GM06990 (cell line): ENCODE measurements at regions not wholly inside any gene's neighbourhood (a gene's known extent, or its start where the extent isn't known, plus 50 kb on each side); places are given as distances from the start of the nearest gene placed in this dataset.
A peak's percentile ranks its signal among the peaks of the same experiment; 100 is the strongest.

ENCODE experiments used
- DNase-seq: peaks from one replicate; pipeline ENCODE4 v3.0.0-alpha.2; 2011; ENCODE audit not compliant: insufficient read length; ENCODE audit errors: extremely low read depth
- H3K27me3 ChIP-seq: replicated peaks from 2 replicates; pipeline ENCODE4 v1.6.0; 2011; ENCODE audit warnings: low read length; ENCODE audit not compliant: control insufficient read depth, insufficient read depth
- H3K36me3 ChIP-seq: 2 replicates; pipeline ENCODE4 v1.5.1; 2011; ENCODE audit warnings: low read length; ENCODE audit not compliant: control insufficient read depth, insufficient read depth
- H3K4me3 ChIP-seq: replicated peaks from 2 replicates; pipeline ENCODE4 v1.5.1; 2011; ENCODE audit warnings: low read depth, mild to moderate bottlenecking, control low read depth, low read length
- CTCF ChIP-seq: IDR thresholded peaks from 2 replicates; pipeline ENCODE4 v1.5.1; 2011; ENCODE audit warnings: low read length, control low read depth, mild to moderate bottlenecking, inconsistent platforms; ENCODE audit not compliant: insufficient read depth, poor library complexity, severe bottlenecking

- H3K4me3 ChIP-seq, result no peak overlapping the region
- peak; percentile 7 for DNase-seq
- H3K27me3 ChIP-seq, result no peaks in the 10 kb centered on the region; the same call in 1 of the 2 replicates
- TF ChIP-seq CTCF, result no peak
- no peaks in the 10 kb centered on the region for H3K36me3 ChIP-seq
These were observed 119.6 kb upstream of the NFIB start for GRCh38 chr9:14433351-14434157.

GRCh38 chr9:14432666-14433350 is 118.9 kb upstream of the NFIB start:
- no peaks in the 10 kb centered on the region for H3K36me3 ChIP-seq
- H3K27me3 ChIP-seq, result no peaks in the 10 kb centered on the region; the same call in 1 of the 2 replicates
- DNase-seq, result no peak
- no peak for TF ChIP-seq CTCF
- H3K4me3 ChIP-seq, result no peak overlapping the region

- DNase-seq, result no peak
- TF ChIP-seq CTCF, result peak; percentile 78
- H3K27me3 ChIP-seq, result no peaks in the 10 kb centered on the region; the same call in 1 of the 2 replicates
- no peak overlapping the region for H3K4me3 ChIP-seq
- no peaks in the 10 kb centered on the region for H3K36me3 ChIP-seq
These were observed 114.9 kb upstream of the NFIB start for GRCh38 chr9:14428781-14429230.

- H3K4me3 ChIP-seq, result no peak overlapping the region
- no peak for TF ChIP-seq CTCF
- H3K27me3 ChIP-seq, result no peaks in the 10 kb centered on the region; the same call in 1 of the 2 replicates
- DNase-seq, result no peak
- H3K36me3 ChIP-seq, result no peaks in the 10 kb centered on the region
These were observed 113.5 kb upstream of the NFIB start for GRCh38 chr9:14427419-14427818.

GRCh38 chr9:14424983-14425382 is 111.0 kb upstream of the NFIB start:
- Histone ChIP-seq H3K36me3 (no peaks in the 10 kb centered on the region), H3K27me3 (no peaks in the 10 kb centered on the region), H3K4me3 (no peak overlapping the region)
- no peak for DNase-seq
- no peak for TF ChIP-seq CTCF
